ENCODE measurements at regions not wholly inside any gene's neighbourhood (a gene's known extent, or its start where the extent isn't known, plus 50 kb on each side); places are given as distances from the start of the nearest gene placed in this dataset.

DNA sequence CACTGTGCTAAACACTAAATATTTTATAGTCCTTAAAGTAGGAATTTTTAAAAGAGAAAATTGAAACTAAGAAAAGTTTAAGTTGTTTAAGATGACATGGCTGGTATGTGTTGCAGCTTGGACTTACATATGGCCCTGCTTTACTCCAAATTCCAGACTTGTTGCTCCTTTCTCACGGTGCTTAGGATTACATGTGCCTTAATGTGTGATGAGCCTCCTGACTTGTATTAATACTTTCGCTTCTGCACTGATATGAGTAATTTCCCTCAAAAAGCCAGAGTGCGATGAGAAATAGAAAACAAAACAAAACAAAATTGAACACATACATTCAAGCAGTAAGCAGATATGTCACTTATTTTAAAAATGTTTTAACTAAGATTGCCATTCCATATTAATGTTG lies 250.2 kb downstream of the VGLL3 start:
- H3K36me3 ChIP-seq (replicated peaks; ENCODE audit: insufficient read depth, low read length) = no peaks in the 10 kb centered on the region
- no peak overlapping the region for H3K9ac ChIP-seq (ENCODE audit: low read length)
- H3K4me1 ChIP-seq (ENCODE audit: low read length) = no peaks in the 10 kb centered on the region
- no peak overlapping the region for H3K27ac ChIP-seq (ENCODE audit: low read length)
- no peak overlapping the region for H3K4me2 ChIP-seq (ENCODE audit: low read depth, low read length)
- H3K27me3 ChIP-seq (replicated peaks; ENCODE audit: insufficient read depth, low read length) = no peaks in the 10 kb centered on the region
- no peak for TF ChIP-seq EZH2 (optimal IDR thresholded peaks at IDR 0.05; ENCODE audit: low read depth, low read length)
- TF ChIP-seq, protein P1, sequence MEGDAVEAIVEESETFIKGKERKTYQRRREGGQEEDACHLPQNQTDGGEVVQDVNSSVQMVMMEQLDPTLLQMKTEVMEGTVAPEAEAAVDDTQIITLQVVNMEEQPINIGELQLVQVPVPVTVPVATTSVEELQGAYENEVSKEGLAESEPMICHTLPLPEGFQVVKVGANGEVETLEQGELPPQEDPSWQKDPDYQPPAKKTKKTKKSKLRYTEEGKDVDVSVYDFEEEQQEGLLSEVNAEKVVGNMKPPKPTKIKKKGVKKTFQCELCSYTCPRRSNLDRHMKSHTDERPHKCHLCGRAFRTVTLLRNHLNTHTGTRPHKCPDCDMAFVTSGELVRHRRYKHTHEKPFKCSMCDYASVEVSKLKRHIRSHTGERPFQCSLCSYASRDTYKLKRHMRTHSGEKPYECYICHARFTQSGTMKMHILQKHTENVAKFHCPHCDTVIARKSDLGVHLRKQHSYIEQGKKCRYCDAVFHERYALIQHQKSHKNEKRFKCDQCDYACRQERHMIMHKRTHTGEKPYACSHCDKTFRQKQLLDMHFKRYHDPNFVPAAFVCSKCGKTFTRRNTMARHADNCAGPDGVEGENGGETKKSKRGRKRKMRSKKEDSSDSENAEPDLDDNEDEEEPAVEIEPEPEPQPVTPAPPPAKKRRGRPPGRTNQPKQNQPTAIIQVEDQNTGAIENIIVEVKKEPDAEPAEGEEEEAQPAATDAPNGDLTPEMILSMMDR (IDR thresholded peaks at IDR 0.05; ENCODE audit: low read length) = no peak
- TF ChIP-seq EZH2phosphoT487 (IDR thresholded peaks at IDR 0.05; ENCODE audit: low read length) = no peak
- no peak overlapping the region for H3K4me3 ChIP-seq (ENCODE audit: low read length)
- H3F3A ChIP-seq (ENCODE audit: insufficient read depth, low read length) = no peaks in the 10 kb centered on the region
- no peaks in the 10 kb centered on the region for H3K79me2 ChIP-seq (ENCODE audit: low read length)
- H2AFZ ChIP-seq (ENCODE audit: low read length) = no peak overlapping the region
- H3K9me2 ChIP-seq (replicated peaks; ENCODE audit: insufficient read depth, low read length) = no peaks in the 10 kb centered on the region
- no peaks in the 10 kb centered on the region for H4K20me1 ChIP-seq (ENCODE audit: insufficient read depth, low read length)
- DNase-seq = no peak
- H3K9me3 ChIP-seq (replicated peaks; ENCODE audit: insufficient read depth, low read length) = no peaks in the 10 kb centered on the region

DNA sequence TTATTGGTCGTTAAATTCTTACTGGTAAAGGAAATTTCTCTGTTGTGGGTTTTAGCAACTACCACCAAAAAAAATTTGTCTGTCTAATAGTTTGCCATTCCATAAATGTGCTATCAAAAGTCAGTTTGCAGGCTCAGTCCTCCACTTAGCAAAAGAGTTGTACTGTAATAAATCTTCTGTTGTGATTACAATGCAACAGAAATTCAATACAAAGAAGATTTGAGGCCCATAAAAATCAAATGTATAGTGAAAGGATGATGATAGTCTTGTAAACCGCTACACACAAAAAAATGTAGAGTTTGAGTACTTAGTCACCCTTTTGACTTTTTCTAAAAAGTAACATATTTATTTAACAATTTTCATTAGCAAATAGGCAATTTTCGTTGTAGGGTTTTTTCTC lies 251.7 kb downstream of the VGLL3 start:
- Histone ChIP-seq H3K79me2 (ENCODE audit: low read length) (no peaks in the 10 kb centered on the region), H3K27ac (ENCODE audit: low read length) (no peak overlapping the region), H3K4me1 (ENCODE audit: low read length) (no peaks in the 10 kb centered on the region), H3K4me2 (ENCODE audit: low read depth, low read length) (no peak overlapping the region), H3K9ac (ENCODE audit: low read length) (no peak overlapping the region), H3K27me3 (replicated peaks; ENCODE audit: insufficient read depth, low read length) (no peaks in the 10 kb centered on the region), H3K4me3 (ENCODE audit: low read length) (no peak overlapping the region), H3K9me2 (replicated peaks; ENCODE audit: insufficient read depth, low read length) (no peaks in the 10 kb centered on the region), H3K36me3 (replicated peaks; ENCODE audit: insufficient read depth, low read length) (no peaks in the 10 kb centered on the region), H4K20me1 (ENCODE audit: insufficient read depth, low read length) (no peaks in the 10 kb centered on the region), H3K9me3 (replicated peaks; ENCODE audit: insufficient read depth, low read length) (no peaks in the 10 kb centered on the region), H2AFZ (ENCODE audit: low read length) (no peak overlapping the region), H3F3A (ENCODE audit: insufficient read depth, low read length) (no peaks in the 10 kb centered on the region)
- no peak for DNase-seq
- TF ChIP-seq EZH2phosphoT487 (IDR thresholded peaks at IDR 0.05; ENCODE audit: low read length) (no peak), EZH2 (optimal IDR thresholded peaks at IDR 0.05; ENCODE audit: low read depth, low read length) (no peak)
- TF ChIP-seq, protein P1 (IDR thresholded peaks at IDR 0.05; ENCODE audit: low read length) = no peak

DNA sequence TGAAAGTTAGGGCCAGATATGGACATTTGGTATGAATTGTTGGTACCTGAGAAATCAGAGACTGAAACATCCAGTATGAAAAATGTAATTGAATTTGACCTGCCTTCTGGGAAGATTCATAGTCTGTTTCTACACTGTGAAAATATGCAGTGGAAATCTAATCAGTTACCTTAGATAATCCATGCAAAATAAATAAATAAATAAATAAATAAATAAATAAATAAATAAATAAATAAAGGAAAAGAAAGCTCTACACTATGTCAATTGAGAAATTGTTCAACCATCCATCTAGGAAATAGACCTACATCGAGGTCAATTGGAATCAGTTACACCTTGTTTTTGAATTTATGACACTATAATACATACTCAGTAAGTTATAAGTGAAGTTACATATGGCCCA lies 252.3 kb downstream of the VGLL3 start:
- TF ChIP-seq, protein P1 (IDR thresholded peaks at IDR 0.05; ENCODE audit: low read length) = no peak
- TF ChIP-seq EZH2phosphoT487 (IDR thresholded peaks at IDR 0.05; ENCODE audit: low read length) (no peak), EZH2 (optimal IDR thresholded peaks at IDR 0.05; ENCODE audit: low read depth, low read length) (no peak)
- no peak overlapping the region for H3K27ac ChIP-seq (ENCODE audit: low read length)
- no peaks in the 10 kb centered on the region for H3K9me3 ChIP-seq (replicated peaks; ENCODE audit: insufficient read depth, low read length)
- no peak overlapping the region for H2AFZ ChIP-seq (ENCODE audit: low read length)
- no peaks in the 10 kb centered on the region for H4K20me1 ChIP-seq (ENCODE audit: insufficient read depth, low read length)
- H3K4me3 ChIP-seq (ENCODE audit: low read length) = no peak overlapping the region
- H3K27me3 ChIP-seq (replicated peaks; ENCODE audit: insufficient read depth, low read length) = no peaks in the 10 kb centered on the region
- DNase-seq = no peak
- no peak overlapping the region for H3K9ac ChIP-seq (ENCODE audit: low read length)
- H3K4me2 ChIP-seq (ENCODE audit: low read depth, low read length) = no peak overlapping the region
- H3K79me2 ChIP-seq (ENCODE audit: low read length) = no peaks in the 10 kb centered on the region
- H3F3A ChIP-seq (ENCODE audit: insufficient read depth, low read length) = no peaks in the 10 kb centered on the region
- H3K36me3 ChIP-seq (replicated peaks; ENCODE audit: insufficient read depth, low read length) = no peaks in the 10 kb centered on the region
- H3K9me2 ChIP-seq (replicated peaks; ENCODE audit: insufficient read depth, low read length) = no peaks in the 10 kb centered on the region
- H3K4me1 ChIP-seq (ENCODE audit: low read length) = no peaks in the 10 kb centered on the region
